NB4 (cell line): ENCODE measurements at regions not wholly inside any gene's neighbourhood (a gene's known extent, or its start where the extent isn't known, plus 50 kb on each side); places are given as distances from the start of the nearest gene placed in this dataset.

ENCODE experiments used
- DNase-seq: peaks from one replicate; pipeline ENCODE4 v3.0.0; 2010; ENCODE audit warnings: low read depth
- H3K4me3 ChIP-seq: one replicate; pipeline ENCODE4 v1.5.1; 2011; ENCODE audit warnings: mild to moderate bottlenecking, low read depth, low read length, moderate library complexity
- CTCF ChIP-seq: IDR thresholded peaks from one replicate; pipeline ENCODE4 v1.5.1; 2012; ENCODE audit warnings: low read depth, low read length
- MAX ChIP-seq: IDR thresholded peaks from 2 replicates; pipeline ENCODE4 v1.6.1; 2011; ENCODE audit warnings: low read depth, low read length
- MYC ChIP-seq: IDR thresholded peaks from 2 replicates; pipeline ENCODE4 v1.6.1; 2011; ENCODE audit warnings: low read depth, low read length
- POLR2A ChIP-seq: IDR thresholded peaks from 2 replicates; pipeline ENCODE4 v1.6.1; 2011; ENCODE audit warnings: mild to moderate bottlenecking; ENCODE audit not compliant: insufficient read length; ENCODE audit errors: extremely low read depth

- DNase-seq: no peak
- H3K4me3 ChIP-seq: no peak overlapping the region
- TF ChIP-seq MAX: no peak
- TF ChIP-seq MYC: no peak
- no peak for TF ChIP-seq CTCF
- TF ChIP-seq POLR2A: no peak
Measured at GRCh38 chr7:110061387-110061786, 1029.5 kb upstream of the LRRN3 start.

- TF ChIP-seq CTCF (no peak), MAX (no peak), POLR2A (no peak), MYC (no peak)
- DNase-seq: no peak
- no peak overlapping the region for H3K4me3 ChIP-seq
Measured at GRCh38 chr7:110065121-110065520, 1025.8 kb upstream of the LRRN3 start.

GRCh38 chr7:110066843-110067242, 1024.1 kb upstream of the LRRN3 start:
- DNase-seq: no peak
- TF ChIP-seq MAX (no peak), MYC (no peak), CTCF (no peak)
- no peak overlapping the region for H3K4me3 ChIP-seq

DNA sequence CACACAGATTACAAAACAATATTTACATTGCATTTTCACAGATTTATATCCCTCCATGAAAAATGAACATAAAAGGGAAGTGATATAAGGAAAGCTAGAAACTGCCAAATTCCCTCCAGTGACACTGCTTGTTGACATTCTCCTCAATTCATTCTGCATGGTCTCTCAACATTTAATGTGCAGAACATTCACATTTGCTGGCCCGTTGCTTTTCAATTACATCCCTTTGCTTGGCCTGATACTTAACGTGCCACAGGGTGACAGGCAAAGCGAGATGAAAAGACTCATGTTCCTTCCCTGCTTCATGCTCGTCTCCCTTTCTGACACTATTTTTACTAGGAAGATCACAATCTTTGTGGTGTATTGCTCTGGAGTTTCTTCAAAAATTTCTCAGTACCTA, 1019.7 kb upstream of the LRRN3 start:
- TF ChIP-seq MAX (no peak), MYC (no peak), CTCF (no peak), POLR2A (no peak)
- no peak for DNase-seq
- no peak overlapping the region for H3K4me3 ChIP-seq

GRCh38 chr7:110075450-110075849, 1015.5 kb upstream of the LRRN3 start:
- TF ChIP-seq MYC (no peak), CTCF (no peak), MAX (no peak), POLR2A (no peak)
- DNase-seq: no peak
- H3K4me3 ChIP-seq: no peak overlapping the region

GRCh38 chr7:110076194-110076593, 1014.7 kb upstream of the LRRN3 start:
- TF ChIP-seq MAX (no peak), POLR2A (no peak), CTCF (no peak), MYC (no peak)
- DNase-seq: no peak
- no peak overlapping the region for H3K4me3 ChIP-seq
